ENCODE measurements at regions not wholly inside any gene's neighbourhood (a gene's known extent, or its start where the extent isn't known, plus 50 kb on each side); places are given as distances from the start of the nearest gene placed in this dataset.
A peak's percentile ranks its signal among the peaks of the same experiment; 100 is the strongest.

- TF ChIP-seq CTCF (IDR thresholded peaks at IDR 0.05; ENCODE audit: borderline replicate concordance, extremely low read depth, insufficient read depth) = no peak
- no peak for FAIRE-seq
- H3K9me3 ChIP-seq (ENCODE audit: control insufficient read depth in 2 of 3, insufficient read depth in 1 of 3, low read length in 3 of 3) = no peaks in the 10 kb centered on the region
- intact Hi-C loops (cut with DNase I) = no loop called here
- H3K4me1 ChIP-seq (ENCODE audit: control insufficient read depth in 2 of 3, insufficient read depth in 2 of 3, low read depth in 1 of 3, low read length in 3 of 3) = no peaks in the 10 kb centered on the region
- no peak for DNase-seq
- no peak overlapping the region for H3K27ac ChIP-seq (ENCODE audit: low read depth in 2 of 2, low read length in 2 of 2)
- H3K9ac ChIP-seq (ENCODE audit: low read length in 3 of 3) = no peak overlapping the region
- no peak overlapping the region for H3K4me3 ChIP-seq (ENCODE audit: low read length in 3 of 3)
- no peaks in the 10 kb centered on the region for H3K27me3 ChIP-seq (ENCODE audit: control insufficient read depth, insufficient read depth, low read length)
- H3K36me3 ChIP-seq (ENCODE audit: control insufficient read depth in 2 of 3, insufficient read depth in 3 of 3, low read length in 3 of 3) = no peaks in the 10 kb centered on the region
Measured at GRCh38 chr19:29397748-29398147, 128.0 kb upstream of the VSTM2B start.

- H3K4me1 ChIP-seq (ENCODE audit: control insufficient read depth in 2 of 3, insufficient read depth in 2 of 3, low read depth in 1 of 3, low read length in 3 of 3) = no peaks in the 10 kb centered on the region
- no peak overlapping the region for H3K27ac ChIP-seq (ENCODE audit: low read depth in 2 of 2, low read length in 2 of 2)
- intact Hi-C loops (cut with DNase I) = no loop called here
- no peaks in the 10 kb centered on the region for H3K27me3 ChIP-seq (ENCODE audit: control insufficient read depth, insufficient read depth, low read length)
- H3K4me3 ChIP-seq (ENCODE audit: low read length in 3 of 3) = no peak overlapping the region
- H3K9me3 ChIP-seq (ENCODE audit: control insufficient read depth in 2 of 3, insufficient read depth in 1 of 3, low read length in 3 of 3) = no peaks in the 10 kb centered on the region
- no peaks in the 10 kb centered on the region for H3K36me3 ChIP-seq (ENCODE audit: control insufficient read depth in 2 of 3, insufficient read depth in 3 of 3, low read length in 3 of 3)
- FAIRE-seq = no peak
- no peak for DNase-seq
- no peak overlapping the region for H3K9ac ChIP-seq (ENCODE audit: low read length in 3 of 3)
- no peak for TF ChIP-seq CTCF (IDR thresholded peaks at IDR 0.05; ENCODE audit: borderline replicate concordance, extremely low read depth, insufficient read depth)
Measured at GRCh38 chr19:29399804-29400203, 126.0 kb upstream of the VSTM2B start.

GRCh38 chr19:29400917-29401711 is 124.7 kb upstream of the VSTM2B start:
- no peak overlapping the region for H3K9ac ChIP-seq (ENCODE audit: low read length in 3 of 3)
- no peaks in the 10 kb centered on the region for H3K36me3 ChIP-seq (ENCODE audit: control insufficient read depth in 2 of 3, insufficient read depth in 3 of 3, low read length in 3 of 3)
- no peaks in the 10 kb centered on the region for H3K9me3 ChIP-seq (ENCODE audit: control insufficient read depth in 2 of 3, insufficient read depth in 1 of 3, low read length in 3 of 3)
- H3K27ac ChIP-seq (ENCODE audit: low read depth in 2 of 2, low read length in 2 of 2) = no peak overlapping the region
- H3K4me3 ChIP-seq (ENCODE audit: low read length in 3 of 3) = no peak overlapping the region
- H3K4me1 ChIP-seq (ENCODE audit: control insufficient read depth in 2 of 3, insufficient read depth in 2 of 3, low read depth in 1 of 3, low read length in 3 of 3) = no peaks in the 10 kb centered on the region
- FAIRE-seq (no peak), DNase-seq (peak in 4 of 5 donors; percentile 76 to 88 (median 78))
- intact Hi-C loops (cut with DNase I) = no loop called here
- no peaks in the 10 kb centered on the region for H3K27me3 ChIP-seq (ENCODE audit: control insufficient read depth, insufficient read depth, low read length)
- no peak for TF ChIP-seq CTCF (IDR thresholded peaks at IDR 0.05; ENCODE audit: borderline replicate concordance, extremely low read depth, insufficient read depth)
